Sciatic nerve (tissue), 2 donors: ENCODE measurements at regions not wholly inside any gene's neighbourhood (a gene's known extent, or its start where the extent isn't known, plus 50 kb on each side); places are given as distances from the start of the nearest gene placed in this dataset.

Experiments
- ATAC-seq: fragments of 200-7000 bp; cut with Tn5 transposase; one replicate; pipeline ENCODE4 v1.9.1; 2020; ENCODE audit warnings: mild to moderate bottlenecking, moderate library complexity
- DNase-seq: peaks from one replicate; pipeline ENCODE4 v3.0.0-alpha.2; 2020; ENCODE audit warnings: low spot score
- intact Hi-C: fragments of 100-400 bp; cut with DNase I; formaldehyde crosslinking; loops from one replicate; pipeline ENCODE4 v1.14.2; 2022
- donor health status: DM: no; HTN: no; CAD: no.
- donor health status: DM: no; HTN: no; CAD: no.

DNA sequence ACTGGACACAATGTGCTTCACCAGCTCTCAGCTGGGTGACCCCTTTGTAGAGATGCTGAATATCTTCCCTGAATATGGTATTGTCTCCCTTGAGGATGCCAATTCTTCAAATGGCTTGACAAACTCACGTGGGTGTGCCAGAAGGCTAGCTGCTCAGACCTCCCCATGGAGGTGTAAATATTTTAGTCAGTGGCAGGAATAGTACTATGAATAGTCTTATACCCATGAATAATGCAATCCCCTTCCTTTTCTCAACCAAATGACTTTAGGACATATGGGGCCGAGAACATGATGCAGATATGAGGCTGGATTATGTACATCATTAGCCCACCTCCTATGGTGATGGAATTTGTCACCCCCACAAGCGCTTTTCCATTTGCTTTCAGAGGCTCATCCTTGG lies 401.8 kb downstream of the ADRA2A start:
- no peak for DNase-seq
- no peak for ATAC-seq
- intact Hi-C loops = no loop called here

DNA sequence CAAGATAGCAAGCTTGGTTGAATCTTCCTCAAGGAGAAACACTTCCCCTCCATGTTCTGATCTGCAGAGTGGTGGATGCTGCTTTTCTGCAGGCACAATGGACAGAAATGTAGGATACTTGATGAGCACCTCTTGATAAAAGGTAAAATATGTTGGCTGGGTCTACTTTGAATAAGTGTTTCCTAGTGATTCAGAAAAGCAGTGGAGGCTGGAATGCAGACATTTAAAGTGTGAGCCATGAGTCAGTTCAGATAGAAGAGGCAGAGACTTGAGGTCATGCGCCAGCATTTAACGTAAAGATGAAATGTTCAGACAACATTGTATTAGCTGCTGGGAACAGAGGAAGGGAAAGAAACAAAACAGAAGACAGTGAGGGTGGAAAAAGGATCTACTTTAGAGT lies 403.1 kb downstream of the ADRA2A start:
- no peak for DNase-seq
- intact Hi-C loops = no loop called here
- ATAC-seq = no peak

DNA sequence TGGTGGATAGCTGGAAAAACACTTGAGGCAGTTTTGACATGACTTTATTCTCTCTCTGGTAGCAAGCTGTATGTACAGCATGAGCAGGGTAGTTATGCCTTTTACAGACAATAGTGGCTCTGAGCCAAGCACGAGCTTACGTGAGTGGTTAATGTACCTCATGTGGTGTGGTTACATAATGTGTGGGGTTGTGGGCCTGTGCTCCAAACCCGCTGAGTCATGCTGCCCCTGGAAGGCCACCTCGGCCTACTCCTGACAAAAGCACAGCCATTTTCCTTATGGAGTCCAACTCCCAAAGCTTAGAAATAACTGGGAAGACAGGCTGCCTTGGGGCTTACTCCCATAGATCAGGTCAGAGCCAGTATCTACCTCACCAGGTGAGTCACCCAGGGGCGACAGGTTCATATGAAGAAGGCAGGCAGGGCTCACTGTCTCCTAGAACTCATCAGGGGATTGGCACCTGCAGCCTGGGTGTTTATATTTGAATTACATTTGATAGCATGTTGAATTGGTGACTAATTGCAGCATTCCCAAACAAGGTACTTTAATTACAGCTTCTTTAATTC lies 404.5 kb downstream of the ADRA2A start:
- intact Hi-C loops = no loop called here
- DNase-seq (no peak), ATAC-seq (no peak)

DNA sequence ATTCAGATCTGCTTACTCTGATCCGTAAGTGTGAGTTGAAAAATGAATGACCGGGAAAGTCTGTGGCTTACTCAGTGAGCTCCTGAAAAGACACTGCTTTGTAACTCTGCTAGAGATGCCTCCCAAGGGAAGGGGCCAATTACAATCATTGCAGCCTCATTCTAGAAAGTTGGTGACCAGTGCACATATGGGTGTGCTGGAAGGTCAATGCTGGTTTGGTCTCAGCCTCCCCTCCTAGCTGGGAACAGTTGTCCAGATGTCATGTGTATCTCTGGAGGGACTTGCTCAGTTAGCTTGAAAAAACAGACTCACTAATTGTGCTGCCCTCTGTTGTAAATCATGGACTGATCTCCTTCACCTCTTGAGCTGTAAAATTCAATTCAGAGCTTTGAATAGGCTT lies 405.0 kb downstream of the ADRA2A start:
- intact Hi-C loops = no loop called here
- no peak for DNase-seq
- ATAC-seq = peak; percentile 56

DNA sequence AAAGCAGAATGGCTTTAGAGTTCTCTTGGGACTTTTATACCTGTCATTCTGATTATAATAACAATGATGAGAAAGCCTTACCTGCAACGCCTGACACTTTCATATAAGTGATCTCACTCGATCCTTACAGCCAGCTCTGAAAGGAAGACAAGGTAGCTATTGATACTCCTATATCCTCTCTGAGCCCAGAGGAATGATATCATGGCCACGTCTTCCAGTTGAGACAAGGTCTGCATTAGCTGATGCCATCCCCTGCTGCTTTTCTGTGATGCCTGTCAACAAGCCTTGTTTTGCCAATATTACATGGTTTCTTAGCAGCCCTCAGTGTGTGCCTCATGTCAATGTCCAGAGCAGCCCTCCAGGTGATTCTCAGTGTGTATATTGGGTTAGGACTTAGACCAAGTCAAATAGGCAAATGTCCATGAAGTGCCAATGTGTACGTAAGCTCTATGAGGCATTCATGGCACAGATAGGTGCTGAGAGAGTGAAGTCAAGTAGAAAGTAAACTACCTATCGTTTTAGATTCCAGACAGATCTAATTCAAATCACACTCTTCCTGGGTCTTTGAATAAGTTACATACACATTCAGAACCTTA lies 405.9 kb downstream of the ADRA2A start:
- ATAC-seq (no peak), DNase-seq (no peak)
- intact Hi-C loops = no loop called here

DNA sequence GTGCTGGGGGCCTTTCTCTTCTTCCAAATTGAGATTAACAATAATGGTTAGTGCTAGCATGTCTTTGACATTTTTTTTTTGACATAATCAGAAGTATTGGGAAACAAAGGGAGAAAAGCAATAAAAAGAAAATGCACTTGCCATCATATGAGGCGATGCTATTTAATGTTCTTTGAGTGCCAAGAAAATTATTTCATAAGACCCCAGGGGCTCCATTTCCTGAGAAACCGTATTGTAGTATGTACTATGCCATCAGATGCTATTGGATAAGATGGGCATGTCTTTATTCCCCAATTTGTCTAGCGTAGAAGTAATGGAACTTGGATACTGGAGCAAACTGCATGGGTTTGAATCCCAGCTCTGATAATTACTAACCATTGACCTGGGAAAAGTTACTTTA lies 408.9 kb downstream of the ADRA2A start:
- intact Hi-C loops = no loop called here
- ATAC-seq (peak; percentile 55), DNase-seq (no peak)

DNA sequence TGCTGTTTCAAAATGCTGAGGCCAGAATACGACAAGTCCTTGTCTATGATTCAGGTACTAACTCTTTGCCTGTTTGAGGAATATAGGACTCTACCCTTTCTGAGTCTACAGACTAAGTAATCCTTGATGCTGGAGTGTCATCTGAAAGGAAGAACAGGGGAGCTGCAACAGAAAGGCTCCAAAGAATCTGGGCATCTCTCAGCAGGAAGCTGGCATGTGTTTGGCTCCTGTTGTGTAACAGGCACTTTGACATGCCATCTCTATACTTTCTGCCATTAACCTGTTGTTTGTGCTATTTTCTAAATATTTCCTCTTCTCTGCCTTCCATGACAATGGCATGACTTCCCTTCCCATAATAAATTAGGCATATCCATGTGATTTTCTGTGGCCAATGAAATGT lies 409.5 kb downstream of the ADRA2A start:
- intact Hi-C loops = no loop called here
- DNase-seq (no peak), ATAC-seq (no peak)

DNA sequence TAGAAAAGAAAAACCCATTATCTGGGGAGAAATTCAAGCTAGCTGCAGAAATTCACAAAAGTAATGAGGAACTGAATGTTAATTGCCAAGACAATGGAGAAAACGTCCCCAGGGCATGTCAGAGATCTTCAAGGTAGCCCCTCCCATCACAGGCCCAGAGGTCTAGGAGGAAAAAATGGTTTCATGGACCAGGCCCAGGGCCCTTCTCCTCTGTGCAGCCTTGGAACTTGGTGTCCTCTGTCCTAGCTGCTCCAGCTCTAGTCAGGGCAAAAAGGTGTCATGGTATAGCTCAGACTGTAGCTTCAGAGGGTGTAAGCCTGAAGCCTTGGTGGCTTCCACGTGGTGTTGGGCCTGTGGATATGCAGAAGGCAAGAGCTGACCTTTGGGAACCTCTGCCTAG lies 411.8 kb downstream of the ADRA2A start:
- intact Hi-C loops = no loop called here
- ATAC-seq (no peak), DNase-seq (no peak)

DNA sequence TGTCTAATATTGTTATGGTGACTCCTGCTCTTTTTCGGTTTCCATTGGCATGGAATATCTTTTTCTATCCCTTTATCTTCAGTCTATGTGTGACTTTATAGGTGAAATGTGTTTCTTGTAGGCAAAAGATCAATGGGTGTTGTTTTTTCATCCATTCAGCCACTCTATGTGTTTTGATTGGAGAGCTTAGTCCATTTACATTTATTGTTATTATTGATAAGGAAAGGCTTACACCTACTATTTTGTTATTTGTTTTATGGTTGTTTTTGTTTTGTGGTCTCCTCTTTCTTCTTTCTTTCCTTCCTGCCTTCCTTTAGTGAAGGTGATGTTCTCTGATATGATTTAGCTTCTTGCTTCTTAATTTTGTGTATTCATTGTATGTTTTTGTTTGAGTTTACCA lies 414.3 kb downstream of the ADRA2A start:
- intact Hi-C loops = no loop called here
- ATAC-seq (no peak), DNase-seq (no peak)

DNA sequence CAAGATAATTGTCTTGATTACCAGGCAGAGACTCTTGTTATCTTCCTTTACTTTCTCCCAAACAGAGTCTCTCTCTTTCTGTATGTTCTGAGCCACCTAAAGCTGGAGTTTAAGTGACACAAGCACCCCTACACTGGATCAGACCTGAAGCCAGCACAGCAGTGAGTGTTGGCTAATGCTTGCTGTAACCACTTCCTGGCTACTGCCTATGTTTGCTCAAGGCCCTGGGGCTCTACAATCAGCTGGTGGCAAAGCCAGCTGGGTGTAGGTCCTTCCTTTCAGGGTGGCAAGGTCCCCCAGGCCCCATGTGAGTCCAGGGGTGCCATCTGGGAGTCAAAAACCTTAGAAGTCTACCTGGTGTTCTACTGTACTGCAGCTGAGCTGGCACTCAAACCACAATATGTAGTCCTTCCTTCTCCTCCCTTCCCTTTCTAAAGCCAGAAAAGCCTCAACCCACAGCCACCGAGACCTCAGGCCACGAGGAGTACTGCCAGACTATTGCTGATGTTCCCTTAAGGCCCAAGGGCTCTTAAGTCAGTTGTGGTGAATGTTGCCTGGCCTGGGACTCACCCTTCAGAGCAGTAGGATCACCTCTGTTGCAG lies 416.3 kb downstream of the ADRA2A start:
- ATAC-seq = no peak
- DNase-seq = no peak
- intact Hi-C loops = no loop called here

DNA sequence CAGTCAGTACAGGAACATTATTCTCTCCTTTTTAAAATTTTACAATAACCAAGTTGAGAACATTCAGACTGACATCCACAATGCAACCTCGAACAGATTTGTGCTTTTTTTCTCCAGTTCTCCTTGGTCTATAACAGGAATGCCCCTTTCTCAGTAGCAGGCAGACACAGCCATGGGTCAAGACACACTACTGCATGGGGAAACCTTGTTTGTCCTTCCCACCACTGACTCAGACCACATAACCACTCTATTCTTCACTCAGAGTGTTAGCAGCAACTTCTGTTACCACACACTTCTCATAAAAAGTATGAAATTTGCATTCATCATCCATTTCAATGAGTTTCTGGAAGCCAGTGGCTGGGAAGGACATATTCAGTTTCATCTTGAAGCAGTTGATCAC lies 421.7 kb downstream of the ADRA2A start:
- DNase-seq (no peak), ATAC-seq (no peak)
- intact Hi-C loops = no loop called here

DNA sequence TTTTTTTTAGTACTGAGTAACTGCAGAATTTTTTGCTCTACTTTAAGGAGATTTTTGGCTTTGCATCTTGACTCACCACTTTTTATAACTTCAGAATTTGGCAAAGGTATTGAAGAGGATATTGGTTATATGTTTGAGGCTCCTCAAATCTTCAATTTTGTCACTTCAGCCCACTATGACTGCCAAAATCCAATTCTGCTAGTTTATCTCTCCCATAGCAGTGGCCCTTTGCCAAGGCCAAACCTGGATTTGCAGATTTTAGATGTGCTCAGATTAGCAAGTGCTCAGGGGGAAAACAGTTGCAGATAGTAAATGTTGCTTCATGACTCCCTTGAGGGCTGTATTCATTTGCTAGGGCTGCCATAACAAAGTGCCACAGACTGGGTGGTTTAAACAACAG lies 427.5 kb downstream of the ADRA2A start:
- intact Hi-C loops = no loop called here
- ATAC-seq = no peak
- DNase-seq = no peak

DNA sequence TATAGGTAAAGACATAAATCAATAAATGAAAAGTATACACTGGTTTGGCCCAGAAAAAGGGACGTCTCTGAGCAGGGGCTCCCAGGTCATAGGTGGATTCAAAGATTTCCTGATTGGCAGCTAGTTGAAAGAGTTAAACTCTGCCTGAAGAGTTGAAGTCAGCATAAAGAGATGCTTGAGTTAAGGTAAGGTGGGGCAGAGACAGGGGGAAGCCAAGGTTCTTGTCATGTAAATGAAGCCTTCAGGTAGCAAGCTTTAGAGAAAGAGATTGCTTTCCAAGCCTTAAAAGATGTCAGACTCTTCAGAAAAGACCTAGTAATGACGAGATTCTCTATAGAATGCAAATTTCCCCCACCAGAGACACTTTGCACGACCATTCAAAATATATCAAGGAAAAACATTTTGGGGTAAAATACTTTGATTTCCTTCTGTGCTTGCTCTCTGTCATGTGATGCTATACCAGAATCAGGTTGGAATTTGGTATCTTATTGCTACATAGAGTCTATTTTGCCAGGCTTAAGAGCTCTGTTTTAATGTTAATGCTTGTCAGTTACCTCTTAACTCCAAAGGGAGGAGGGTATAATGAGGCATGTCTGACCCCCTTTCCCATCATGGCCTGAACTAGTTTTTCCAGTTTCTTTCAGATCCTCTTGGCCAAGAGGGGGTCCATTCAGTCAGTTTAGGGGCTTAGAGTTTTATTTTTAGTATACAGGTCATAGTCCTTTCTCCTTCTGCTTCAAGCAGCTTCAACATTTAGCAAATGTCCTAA lies 429.6 kb downstream of the ADRA2A start:
- intact Hi-C loops = no loop called here
- ATAC-seq (no peak), DNase-seq (no peak)

DNA sequence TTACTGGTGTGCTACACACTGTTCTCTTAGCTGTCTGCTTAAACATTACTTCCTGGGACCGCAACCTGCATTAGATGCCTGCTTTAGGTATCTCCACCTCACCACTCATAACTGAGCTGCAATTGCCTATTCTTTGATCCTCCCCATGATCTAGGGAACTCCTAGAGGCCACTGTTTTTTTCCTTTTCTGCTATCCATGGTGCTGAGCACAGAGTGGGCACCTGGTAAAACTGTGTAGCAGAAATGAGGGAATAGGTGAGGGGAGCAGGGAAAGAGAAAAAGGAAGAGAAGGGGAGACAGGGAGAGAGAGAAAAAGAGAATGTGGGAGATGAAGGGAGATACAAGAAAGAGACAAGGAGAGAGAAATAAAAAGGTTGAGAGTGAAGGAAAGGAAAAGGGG lies 434.9 kb downstream of the ADRA2A start:
- intact Hi-C loops = no loop called here
- ATAC-seq = no peak
- DNase-seq = no peak

DNA sequence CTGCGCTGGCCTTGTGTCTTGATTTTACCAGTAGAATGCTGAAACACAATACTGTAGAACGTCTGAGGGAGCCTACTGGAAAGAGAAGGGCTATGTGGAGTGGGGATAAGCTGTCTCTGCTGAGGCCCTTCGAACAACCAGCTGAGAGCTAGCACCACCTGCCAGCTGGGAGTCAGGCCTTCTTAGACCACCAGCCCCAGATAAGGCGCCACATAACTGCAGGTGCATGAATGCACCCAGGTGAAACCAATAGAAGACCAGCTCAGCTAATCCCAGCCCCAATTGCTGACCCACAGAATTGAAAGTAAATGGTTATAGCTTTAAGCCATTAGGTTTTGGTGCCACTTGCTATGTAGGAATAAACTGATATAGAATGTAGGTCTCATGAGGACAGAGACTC lies 438.4 kb downstream of the ADRA2A start:
- ATAC-seq = no peak
- intact Hi-C loops = no loop called here
- no peak for DNase-seq

DNA sequence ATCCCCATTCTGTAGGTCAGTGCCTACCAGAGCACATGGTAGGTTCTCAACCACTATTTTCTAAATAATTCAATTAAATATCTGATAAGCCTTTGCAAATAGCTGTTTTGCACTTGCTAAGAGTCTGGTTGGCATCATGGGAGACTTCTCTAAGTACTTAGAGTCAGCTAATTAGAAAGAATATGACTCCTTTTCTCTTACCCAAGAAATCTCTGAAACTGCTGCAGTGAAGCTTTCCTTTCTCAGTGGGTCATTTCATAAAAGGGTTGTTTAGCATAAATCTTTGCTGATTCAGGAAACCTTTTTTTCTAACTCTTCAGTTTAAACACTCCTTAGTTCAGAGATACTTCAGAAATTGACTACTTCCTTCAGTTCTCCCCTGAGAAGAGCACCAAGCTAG lies 438.9 kb downstream of the ADRA2A start:
- ATAC-seq = no peak
- DNase-seq = no peak
- intact Hi-C loops = no loop called here

DNA sequence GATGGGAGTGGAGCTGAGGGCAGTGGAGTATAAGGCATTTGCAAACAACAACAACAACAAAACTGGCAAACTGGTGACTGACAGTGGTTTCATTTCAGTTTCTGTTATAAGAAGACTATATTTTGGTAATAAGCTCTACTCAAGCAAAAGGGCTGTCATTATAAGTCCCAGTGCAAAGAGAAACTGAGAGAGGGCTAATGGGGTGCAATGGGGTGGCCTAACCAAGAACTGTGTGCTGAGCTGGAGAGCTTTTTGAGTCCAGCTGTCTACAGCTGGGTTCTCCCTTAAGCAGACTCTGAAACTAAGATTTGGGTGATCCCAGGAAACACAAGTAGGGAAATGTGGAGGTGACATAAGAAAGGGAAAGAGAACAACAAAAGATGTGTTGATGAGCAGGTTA lies 439.3 kb downstream of the ADRA2A start:
- intact Hi-C loops = no loop called here
- no peak for ATAC-seq

DNA sequence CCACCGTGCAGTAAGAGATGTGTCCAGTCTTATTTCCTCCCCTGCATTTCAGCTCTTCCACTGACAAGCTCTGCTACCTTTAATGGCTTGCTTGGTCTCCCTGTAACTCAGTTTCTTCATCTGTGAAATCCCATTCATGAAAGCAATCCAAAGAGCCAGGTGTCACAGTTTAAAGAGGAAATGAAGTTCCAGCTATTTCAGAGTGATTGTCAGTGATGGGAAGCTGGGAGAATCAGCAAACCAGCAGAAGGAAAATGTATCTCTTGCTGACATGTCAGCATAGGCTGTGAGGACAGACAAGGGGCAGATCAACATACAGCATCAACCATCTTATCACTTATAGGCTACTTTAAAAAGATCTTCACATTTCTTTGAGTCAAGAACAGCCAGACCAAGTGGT lies 445.3 kb downstream of the ADRA2A start:
- ATAC-seq = no peak
- intact Hi-C loops = no loop called here
- no peak for DNase-seq

More for the DNA sequence above, 439.3 kb downstream of the ADRA2A start:
- no peak for DNase-seq

DNA sequence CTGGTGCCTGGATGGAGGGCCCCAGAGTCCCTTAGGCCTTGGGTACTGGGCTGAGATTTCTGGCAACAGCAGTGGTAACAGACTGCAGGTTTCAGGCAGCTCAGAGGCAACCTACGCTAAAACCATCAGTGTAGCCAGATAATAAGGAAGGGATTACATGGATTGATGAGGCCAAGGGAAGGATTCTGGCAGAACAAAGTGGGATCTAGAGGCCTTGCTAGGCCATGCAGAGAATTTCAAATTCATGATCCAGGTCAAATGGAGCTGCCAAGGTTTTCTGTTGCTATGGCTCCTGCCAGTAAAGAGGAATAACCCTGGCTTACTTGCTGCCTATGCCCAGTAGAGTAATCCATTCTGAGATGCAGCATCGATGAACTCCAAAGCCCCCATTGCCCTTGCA lies 445.7 kb downstream of the ADRA2A start:
- ATAC-seq = no peak
- intact Hi-C loops = no loop called here
- DNase-seq = no peak

DNA sequence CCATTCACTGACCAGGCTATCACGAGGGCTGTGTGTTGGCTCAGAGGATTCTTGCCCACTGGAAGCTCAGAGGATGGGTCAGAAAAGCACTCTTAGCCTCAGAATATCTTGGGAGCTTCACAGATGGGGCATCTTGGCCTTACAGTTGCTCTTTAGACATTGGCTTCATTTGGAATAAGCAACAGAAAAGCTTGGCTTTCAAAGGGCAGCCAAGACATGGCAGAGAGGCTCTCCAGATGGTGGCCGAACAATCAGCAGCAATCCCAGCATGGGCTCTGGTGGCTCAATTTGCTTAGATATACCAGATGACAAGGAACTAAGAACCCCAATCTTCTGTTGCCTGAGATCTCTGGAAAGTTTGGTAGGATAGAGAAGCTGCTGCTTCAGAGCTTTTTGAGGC lies 446.2 kb downstream of the ADRA2A start:
- intact Hi-C loops = no loop called here
- no peak for DNase-seq
- ATAC-seq = no peak
